Breast epithelium (tissue), 3 donors: ENCODE measurements at regions not wholly inside any gene's neighbourhood (a gene's known extent, or its start where the extent isn't known, plus 50 kb on each side); places are given as distances from the start of the nearest gene placed in this dataset.

Experiments
- CTCF ChIP-seq, 3 donors: fragments of 450-650 bp; IDR thresholded peaks; one replicate each; pipeline ENCODE4 v1.5.1; 2016 to 2017; ENCODE audit warnings: antibody characterized with exemption in 3 of 3, mild to moderate bottlenecking in 3 of 3, moderate library complexity in 3 of 3
- POLR2A ChIP-seq: fragments of 450-650 bp; IDR thresholded peaks from one replicate; pipeline ENCODE4 v1.6.1; 2016; ENCODE audit warnings: antibody characterized with exemption, mild to moderate bottlenecking, moderate library complexity
- POLR2AphosphoS5 ChIP-seq, 3 donors: sonication (generic); formaldehyde crosslinking; IDR thresholded peaks; one replicate each; pipeline ENCODE4 v1.6.1; 2017; ENCODE audit warnings: antibody characterized with exemption in 3 of 3

DNA sequence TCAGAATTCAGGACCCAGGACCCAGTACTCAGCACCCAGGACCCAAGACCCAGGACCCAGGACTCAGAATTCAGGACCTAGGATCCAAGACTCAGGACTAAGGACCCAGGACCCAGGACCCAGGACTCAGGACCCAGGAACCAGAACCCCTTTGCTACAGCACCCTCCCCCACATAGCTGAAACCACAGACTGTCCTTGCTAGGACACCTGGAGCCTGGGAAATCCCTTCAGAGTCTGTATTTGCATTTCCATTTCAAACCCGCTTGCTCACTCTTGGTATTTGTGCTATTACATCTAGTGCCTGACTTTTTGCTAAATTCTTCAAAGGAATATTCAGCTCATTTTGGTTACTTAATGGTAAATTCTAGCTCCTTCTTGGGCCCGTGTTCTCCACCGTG lies 275.8 kb upstream of the MAF start:
- TF ChIP-seq CTCF (IDR thresholded peaks at IDR 0.05) (no peak), POLR2A (no peak), POLR2AphosphoS5 (IDR thresholded peaks at IDR 0.05) (no peak)
